Right lobe of liver (tissue), 4 donors: ENCODE measurements at regions not wholly inside any gene's neighbourhood (a gene's known extent, or its start where the extent isn't known, plus 50 kb on each side); places are given as distances from the start of the nearest gene placed in this dataset.

Source experiments
- POLR2A ChIP-seq: fragments of 450-650 bp; IDR thresholded peaks from one replicate; pipeline ENCODE4 v1.6.1; 2017; ENCODE audit warnings: antibody characterized with exemption, mild to moderate bottlenecking
- TF ChIP-seq, protein P1 (sequence below), 4 donors: fragments of 200-600 bp in 3 of 4; fragments of 450-650 bp in 1 of 4; IDR thresholded peaks; one replicate each; pipeline versions ENCODE4 v1.5.1 to v1.8.0; 2016 to 2022; ENCODE audit warnings: antibody characterized with exemption in 4 of 4, mild to moderate bottlenecking in 2 of 4
- donor health status: DM: no; HTN: no; CAD: no.
- donor health status: DM: no; HTN: no; CAD: no.
- donor health status: DM: no; HTN: yes; CAD: no.

DNA sequence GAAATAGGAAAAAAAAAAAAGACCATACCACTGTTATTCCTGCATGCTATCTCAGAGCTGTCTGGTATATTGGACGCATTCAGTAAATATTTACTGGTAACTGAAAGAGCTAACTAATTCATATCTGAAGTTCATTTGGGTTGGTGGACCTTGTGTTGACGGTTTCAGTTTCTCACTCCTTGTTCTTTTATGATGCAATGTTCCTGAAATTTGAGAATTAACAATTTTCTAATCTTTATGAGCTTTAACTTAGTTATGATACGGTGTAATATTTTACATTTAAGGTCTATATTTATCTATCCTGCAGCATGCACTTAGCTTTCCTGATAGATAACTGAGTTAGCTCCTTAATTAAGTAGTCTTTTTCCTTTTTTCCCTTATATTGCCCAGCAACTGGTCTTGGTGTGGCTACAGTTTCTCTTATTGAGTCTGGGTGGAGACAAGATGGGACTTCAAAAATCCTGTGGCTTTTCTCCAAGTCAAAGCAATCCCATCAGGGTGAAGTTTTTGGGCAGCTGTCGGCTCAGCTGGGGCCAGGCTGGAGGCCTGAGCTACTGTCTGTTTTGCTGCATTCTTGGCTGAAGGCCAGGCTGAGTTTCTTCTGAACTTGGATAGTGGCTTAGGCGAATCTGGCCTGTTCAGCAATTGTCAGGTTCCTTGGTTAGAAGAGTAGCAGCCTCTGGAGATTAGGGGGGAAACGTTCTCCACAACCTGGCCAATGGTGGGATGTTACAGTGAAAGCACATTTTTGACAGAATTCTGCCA, 78.4 kb upstream of the MEX3C start:
- TF ChIP-seq, protein P1, sequence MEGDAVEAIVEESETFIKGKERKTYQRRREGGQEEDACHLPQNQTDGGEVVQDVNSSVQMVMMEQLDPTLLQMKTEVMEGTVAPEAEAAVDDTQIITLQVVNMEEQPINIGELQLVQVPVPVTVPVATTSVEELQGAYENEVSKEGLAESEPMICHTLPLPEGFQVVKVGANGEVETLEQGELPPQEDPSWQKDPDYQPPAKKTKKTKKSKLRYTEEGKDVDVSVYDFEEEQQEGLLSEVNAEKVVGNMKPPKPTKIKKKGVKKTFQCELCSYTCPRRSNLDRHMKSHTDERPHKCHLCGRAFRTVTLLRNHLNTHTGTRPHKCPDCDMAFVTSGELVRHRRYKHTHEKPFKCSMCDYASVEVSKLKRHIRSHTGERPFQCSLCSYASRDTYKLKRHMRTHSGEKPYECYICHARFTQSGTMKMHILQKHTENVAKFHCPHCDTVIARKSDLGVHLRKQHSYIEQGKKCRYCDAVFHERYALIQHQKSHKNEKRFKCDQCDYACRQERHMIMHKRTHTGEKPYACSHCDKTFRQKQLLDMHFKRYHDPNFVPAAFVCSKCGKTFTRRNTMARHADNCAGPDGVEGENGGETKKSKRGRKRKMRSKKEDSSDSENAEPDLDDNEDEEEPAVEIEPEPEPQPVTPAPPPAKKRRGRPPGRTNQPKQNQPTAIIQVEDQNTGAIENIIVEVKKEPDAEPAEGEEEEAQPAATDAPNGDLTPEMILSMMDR (IDR thresholded peaks at IDR 0.05) = no peak
- no peak for TF ChIP-seq POLR2A
